ENCODE measurements at regions not wholly inside any gene's neighbourhood (a gene's known extent, or its start where the extent isn't known, plus 50 kb on each side); places are given as distances from the start of the nearest gene placed in this dataset.

DNA sequence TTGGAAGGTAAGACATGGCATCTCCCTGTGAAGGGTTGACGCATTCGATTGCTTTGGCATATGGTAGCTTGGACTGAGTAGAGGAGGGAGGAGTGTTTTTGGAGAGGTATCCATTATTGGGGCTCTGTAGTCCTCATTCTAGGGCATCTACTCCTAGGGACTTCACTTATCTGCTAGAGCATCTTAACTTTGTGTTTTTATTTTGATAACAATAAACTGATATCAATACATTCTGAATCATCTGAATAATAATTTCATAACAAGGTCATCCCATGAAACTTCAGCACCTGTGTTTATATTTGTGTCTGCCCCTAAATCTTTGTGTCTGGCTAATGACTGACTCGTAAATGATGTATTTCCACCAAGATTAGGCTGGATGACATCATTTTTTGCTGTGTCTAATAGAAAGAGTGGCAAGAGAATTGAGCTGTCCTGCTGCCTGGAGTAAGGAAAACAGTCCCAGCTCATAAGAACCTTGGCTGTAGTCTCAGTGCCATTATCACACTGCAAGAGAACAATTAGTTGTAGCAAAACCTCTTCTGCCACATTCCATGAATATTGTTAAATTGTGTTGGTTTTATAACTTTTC lies 288.5 kb downstream of the PRL start:
- TF ChIP-seq, protein P1, sequence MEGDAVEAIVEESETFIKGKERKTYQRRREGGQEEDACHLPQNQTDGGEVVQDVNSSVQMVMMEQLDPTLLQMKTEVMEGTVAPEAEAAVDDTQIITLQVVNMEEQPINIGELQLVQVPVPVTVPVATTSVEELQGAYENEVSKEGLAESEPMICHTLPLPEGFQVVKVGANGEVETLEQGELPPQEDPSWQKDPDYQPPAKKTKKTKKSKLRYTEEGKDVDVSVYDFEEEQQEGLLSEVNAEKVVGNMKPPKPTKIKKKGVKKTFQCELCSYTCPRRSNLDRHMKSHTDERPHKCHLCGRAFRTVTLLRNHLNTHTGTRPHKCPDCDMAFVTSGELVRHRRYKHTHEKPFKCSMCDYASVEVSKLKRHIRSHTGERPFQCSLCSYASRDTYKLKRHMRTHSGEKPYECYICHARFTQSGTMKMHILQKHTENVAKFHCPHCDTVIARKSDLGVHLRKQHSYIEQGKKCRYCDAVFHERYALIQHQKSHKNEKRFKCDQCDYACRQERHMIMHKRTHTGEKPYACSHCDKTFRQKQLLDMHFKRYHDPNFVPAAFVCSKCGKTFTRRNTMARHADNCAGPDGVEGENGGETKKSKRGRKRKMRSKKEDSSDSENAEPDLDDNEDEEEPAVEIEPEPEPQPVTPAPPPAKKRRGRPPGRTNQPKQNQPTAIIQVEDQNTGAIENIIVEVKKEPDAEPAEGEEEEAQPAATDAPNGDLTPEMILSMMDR (IDR thresholded peaks at IDR 0.05), result no peak

DNA sequence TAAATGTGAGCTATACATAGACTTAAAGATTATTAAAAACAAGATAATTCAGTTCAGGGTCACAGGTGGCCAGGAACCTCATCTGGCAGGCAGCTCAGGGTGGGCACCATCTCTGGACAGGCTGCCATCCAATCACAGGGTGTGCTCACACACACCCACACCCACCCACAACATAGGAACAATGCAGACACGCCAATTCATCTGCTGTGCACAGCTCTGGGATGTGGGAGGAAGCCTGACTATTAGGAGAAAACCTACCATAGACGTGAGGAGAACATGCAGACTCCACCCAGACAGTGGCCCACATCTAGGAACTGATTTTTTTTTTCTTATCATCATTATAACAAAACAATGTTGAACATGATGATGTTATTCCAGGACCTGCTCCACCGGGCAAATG lies 286.7 kb downstream of the PRL start:
- H3K27me3 ChIP-seq, result no peaks in the 10 kb centered on the region
- no peak overlapping the region for H3K27ac ChIP-seq
- no peaks in the 10 kb centered on the region for H3K9me3 ChIP-seq
- H3K4me1 ChIP-seq, result no peaks in the 10 kb centered on the region
- DNase-seq, result no peak
- H3K4me3 ChIP-seq, result no peak overlapping the region
- TF ChIP-seq, protein P1 (IDR thresholded peaks at IDR 0.05), result no peak
- no peaks in the 10 kb centered on the region for H3K36me3 ChIP-seq
- intact Hi-C loops (cut with DNase I; ENCODE audit: low total_unique reads), result no loop called here

More for the DNA sequence above, 288.5 kb downstream of the PRL start:
- no peak overlapping the region for H3K27ac ChIP-seq
- intact Hi-C loops (cut with DNase I; ENCODE audit: low total_unique reads), result no loop called here
- no peaks in the 10 kb centered on the region for H3K4me1 ChIP-seq
- no peaks in the 10 kb centered on the region for H3K27me3 ChIP-seq
- no peaks in the 10 kb centered on the region for H3K36me3 ChIP-seq
- DNase-seq, result no peak
- no peaks in the 10 kb centered on the region for H3K9me3 ChIP-seq
- H3K4me3 ChIP-seq, result no peak overlapping the region

DNA sequence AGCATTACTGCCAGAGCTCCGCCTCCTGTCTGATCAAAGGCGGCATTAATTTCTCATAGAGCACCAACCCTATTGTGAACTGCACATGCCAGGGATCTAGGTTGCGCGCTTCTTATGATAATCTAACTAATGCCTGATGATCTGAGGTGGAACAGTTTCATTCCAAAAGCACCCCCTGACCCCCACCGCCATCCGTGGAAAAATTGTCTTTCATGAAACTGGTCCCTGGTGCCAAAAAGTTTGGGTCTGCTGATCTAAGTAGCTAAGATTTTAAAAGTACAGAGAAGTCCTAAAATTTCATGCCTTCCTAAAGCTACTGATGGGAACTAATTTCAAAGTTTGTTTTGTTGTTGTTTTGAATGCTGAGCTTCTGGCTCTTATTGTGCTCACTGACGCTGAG lies 281.6 kb downstream of the PRL start:
- DNase-seq, result no peak
- intact Hi-C loops (cut with DNase I; ENCODE audit: low total_unique reads), result no loop called here
- Histone ChIP-seq H3K27ac (no peak overlapping the region), H3K4me1 (no peaks in the 10 kb centered on the region), H3K4me3 (no peak overlapping the region), H3K36me3 (no peaks in the 10 kb centered on the region), H3K9me3 (no peaks in the 10 kb centered on the region), H3K27me3 (no peaks in the 10 kb centered on the region)
- TF ChIP-seq, protein P1 (IDR thresholded peaks at IDR 0.05), result no peak

DNA sequence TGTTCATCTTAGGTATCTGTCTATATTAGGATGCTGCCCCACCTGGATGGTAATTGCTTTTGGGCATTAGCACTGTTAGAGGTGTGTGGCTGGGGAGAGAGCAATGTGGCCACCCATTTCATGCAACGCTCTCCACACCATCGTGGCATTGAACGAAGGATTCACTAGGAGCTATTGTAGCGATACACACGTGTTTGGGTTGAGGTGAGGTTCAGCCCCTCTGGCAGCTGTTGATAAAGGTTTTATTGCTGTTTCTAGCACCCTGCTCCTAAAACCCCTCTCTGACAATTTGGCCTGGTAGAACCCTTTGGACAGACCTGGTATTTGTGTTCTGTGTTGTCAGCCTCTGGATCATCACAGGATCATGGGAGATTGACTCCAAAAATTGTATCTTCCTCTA lies 280.9 kb downstream of the PRL start:
- intact Hi-C loops (cut with DNase I; ENCODE audit: low total_unique reads), result no loop called here

DNA sequence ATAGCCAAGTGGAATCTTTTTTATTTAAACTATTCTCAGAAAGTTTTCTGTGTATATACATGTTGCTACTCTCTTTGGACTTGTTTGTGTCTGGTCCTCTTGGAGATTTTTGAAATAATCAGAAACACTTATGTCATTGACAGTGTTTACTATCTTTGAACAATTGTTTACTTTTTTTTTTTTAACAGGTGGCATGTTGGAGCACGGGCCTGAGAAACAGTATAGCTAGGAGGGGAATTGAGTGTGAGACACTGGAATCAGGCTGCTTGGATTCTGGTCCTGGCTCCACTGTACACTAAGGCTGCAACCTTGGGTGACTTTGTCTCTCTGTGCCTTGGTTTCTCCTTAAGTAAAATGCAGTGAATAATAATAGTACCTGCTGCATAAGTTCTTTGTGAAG lies 279.6 kb downstream of the PRL start:
- H3K4me3 ChIP-seq, result no peak overlapping the region
- peaks cover 0 to 7% (median 7%) of the 10 kb centered on the region in 3 donors for H3K36me3 ChIP-seq
- TF ChIP-seq, protein P1 (IDR thresholded peaks at IDR 0.05), result no peak
- peaks cover 0 to 6% (median 3%) of the 10 kb centered on the region in 3 donors for H3K9me3 ChIP-seq
- intact Hi-C loops (cut with DNase I; ENCODE audit: low total_unique reads), result no loop called here
- no peak for DNase-seq
- H3K27me3 ChIP-seq, result no peaks in the 10 kb centered on the region
- no peaks in the 10 kb centered on the region for H3K4me1 ChIP-seq
- no peak overlapping the region for H3K27ac ChIP-seq

More for the DNA sequence above, 280.9 kb downstream of the PRL start:
- no peaks in the 10 kb centered on the region for H3K9me3 ChIP-seq
- TF ChIP-seq, protein P1 (IDR thresholded peaks at IDR 0.05), result no peak
- no peak for DNase-seq
- H3K4me1 ChIP-seq, result no peaks in the 10 kb centered on the region
- H3K27ac ChIP-seq, result no peak overlapping the region
- no peak overlapping the region for H3K4me3 ChIP-seq
- H3K36me3 ChIP-seq, result no peaks in the 10 kb centered on the region
- no peaks in the 10 kb centered on the region for H3K27me3 ChIP-seq

DNA sequence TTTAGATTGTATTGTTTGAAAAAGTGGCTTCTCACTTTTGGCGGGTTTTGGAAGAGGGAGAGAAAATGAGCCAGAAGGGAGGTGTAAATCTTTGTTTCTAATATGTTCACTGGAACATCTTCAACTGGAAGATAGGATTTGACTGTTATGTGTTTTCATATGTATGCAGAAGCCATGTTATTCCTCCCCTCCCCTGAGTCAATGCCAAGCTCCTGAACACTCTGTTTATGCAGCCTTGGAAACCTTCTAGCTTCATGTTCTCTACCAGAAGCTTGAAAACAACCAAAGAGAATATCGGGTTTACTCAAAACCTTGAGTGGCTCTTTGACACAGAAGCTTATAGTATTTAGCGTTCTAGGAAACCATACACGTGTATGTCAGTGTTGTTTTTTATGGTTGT lies 279.1 kb downstream of the PRL start:
- Histone ChIP-seq H3K4me3 (no peak overlapping the region), H3K27me3 (no peaks in the 10 kb centered on the region), H3K27ac (no peak overlapping the region)

More for the DNA sequence above, 279.1 kb downstream of the PRL start:
- Histone ChIP-seq H3K4me1 (no peaks in the 10 kb centered on the region), H3K36me3 (peaks cover 0 to 12% (median 7%) of the 10 kb centered on the region in 3 donors), H3K9me3 (peaks cover 0 to 9% (median 6%) of the 10 kb centered on the region in 3 donors)
- TF ChIP-seq, protein P1 (IDR thresholded peaks at IDR 0.05), result no peak
- DNase-seq, result no peak
- intact Hi-C loops (cut with DNase I; ENCODE audit: low total_unique reads), result no loop called here
